Stimulated activated CD4-positive, alpha-beta T cell treated with anti-CD3 and anti-CD28 coated beads, Interleukin-12 subunit alpha, Interleukin-12 subunit beta, amount 100 ng/mL, for 24 hours (primary cell): ENCODE measurements at regions not wholly inside any gene's neighbourhood (a gene's known extent, or its start where the extent isn't known, plus 50 kb on each side); places are given as distances from the start of the nearest gene placed in this dataset.

Source experiments
- DNase-seq, 2 experiments: peaks; one replicate each; pipeline ENCODE4 v3.0.0-alpha.2; 2020; ENCODE audit warnings: low read depth in 2 of 2

- DNase-seq = no peak
Measured at GRCh38 chr5:40386289-40386688, 293.4 kb upstream of the PTGER4 start.

DNA sequence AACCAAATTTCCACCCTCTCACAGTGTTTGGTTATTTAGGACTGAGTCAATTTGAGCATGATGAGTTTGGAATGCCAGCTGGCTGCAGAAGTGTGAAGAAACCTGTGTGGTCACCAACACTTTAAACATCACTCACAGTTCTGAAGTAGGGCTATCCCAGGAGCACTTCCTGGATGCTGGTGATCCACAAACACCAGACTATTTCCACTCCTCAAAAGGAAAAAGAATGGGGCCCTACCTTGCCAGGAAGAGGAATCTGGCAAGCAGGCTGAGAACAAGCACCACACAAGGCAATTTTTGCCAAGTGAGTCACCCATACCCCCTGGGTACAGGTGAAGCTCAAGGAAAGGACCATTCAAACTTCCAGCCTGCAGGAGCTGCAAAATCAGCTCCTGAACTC lies 294.2 kb upstream of the PTGER4 start:
- no peak for DNase-seq

DNA sequence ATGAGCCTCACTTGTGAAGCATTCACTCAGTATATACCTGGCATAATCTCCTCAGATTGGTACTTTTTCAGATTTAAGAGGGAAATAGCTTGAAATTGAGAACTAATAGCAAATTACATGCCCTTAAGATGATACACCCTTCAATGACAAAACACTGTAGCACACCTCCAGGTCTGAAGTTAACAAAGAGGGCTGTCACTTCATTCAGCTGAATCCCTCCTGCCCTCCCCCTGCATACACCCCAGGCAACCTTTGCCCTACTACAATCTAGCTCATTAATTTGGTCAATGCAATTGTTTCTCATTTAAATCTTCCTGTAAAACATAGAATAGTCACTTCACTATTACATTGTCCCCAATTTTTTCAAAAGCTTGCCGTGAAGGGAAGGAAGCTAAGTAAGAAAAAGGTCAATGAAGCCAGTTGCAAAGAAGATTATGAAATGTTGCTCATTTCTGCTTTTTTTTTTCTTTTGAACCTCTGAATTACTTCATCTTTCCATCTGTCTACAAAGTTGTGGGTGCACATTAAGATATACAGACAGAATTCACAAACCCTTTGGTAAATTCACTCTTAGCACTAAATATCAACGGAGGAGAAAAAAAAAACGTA lies 294.8 kb upstream of the PTGER4 start:
- no peak for DNase-seq

DNA sequence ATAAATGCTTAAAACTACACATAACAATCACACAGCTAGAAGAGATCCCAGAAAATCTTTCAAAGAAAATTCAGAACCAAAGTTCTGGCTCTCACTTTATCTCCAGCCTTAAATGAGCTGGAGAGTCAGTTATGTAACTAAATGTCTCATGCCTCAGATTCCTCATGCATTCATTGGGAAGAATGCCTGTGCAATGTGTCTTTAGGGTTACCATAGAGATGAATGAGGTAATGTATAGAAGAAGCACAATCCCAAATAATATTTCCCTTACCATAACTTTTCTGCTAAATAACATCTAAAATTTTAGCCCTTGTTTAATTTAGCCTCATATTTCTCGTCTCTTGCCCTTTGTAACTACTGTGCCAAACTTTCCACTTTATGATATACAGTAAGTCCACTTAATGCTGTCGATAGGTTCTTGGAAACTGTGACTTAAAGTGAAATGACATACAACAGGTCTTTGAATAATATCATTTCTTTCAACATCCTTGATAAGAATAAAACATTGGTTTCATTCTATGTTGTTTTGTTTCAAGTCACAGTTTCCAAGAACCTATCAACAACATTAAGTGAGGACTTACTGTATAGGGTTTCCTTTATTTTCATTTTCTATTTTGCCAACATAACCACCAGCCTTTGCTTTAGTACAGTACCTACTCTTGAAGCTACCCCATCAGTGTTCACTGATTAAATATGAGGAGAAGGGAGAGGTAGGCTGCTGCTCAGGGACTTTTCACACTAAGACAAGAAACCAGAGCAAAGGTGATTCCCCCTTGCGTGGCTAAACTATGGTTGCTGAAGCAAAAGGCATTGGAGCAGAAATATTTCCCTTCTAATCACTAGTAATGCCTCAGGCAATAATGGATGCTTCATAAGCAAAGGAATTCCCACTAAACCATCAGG lies 295.7 kb upstream of the PTGER4 start:
- no peak for DNase-seq

DNA sequence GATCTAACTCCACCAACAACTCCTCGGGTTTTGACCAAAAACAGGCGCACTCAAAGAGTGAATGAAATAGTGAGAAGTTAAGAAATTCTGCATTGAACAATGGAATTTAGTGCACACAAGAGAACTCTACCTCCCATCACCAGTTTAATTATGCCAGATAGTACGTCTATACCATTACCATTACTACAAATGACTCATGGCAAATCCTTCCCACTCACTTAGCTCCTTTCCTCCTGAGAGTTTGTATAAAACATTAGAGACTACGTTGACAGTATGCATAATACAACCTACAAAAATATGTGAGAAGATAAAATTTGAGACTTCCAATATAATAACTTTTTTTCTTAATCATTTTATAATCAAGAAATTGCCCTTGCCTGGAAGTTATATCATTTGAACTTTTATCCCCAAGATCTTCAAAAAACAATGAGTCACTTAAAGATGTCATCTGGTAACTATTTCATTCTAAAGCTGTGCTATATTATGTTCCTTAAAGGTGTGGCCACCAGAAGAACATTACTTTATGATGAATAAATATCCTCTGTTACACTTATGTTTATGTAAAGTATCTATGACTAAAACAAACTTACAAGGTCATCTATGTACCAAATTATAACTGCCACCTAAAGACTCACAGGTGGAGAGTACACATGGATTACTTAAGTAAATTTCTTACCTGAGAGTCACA lies 297.9 kb upstream of the PTGER4 start:
- DNase-seq = no peak

- no peak for DNase-seq
Measured at GRCh38 chr5:40381016-40381415, 298.7 kb upstream of the PTGER4 start.

DNA sequence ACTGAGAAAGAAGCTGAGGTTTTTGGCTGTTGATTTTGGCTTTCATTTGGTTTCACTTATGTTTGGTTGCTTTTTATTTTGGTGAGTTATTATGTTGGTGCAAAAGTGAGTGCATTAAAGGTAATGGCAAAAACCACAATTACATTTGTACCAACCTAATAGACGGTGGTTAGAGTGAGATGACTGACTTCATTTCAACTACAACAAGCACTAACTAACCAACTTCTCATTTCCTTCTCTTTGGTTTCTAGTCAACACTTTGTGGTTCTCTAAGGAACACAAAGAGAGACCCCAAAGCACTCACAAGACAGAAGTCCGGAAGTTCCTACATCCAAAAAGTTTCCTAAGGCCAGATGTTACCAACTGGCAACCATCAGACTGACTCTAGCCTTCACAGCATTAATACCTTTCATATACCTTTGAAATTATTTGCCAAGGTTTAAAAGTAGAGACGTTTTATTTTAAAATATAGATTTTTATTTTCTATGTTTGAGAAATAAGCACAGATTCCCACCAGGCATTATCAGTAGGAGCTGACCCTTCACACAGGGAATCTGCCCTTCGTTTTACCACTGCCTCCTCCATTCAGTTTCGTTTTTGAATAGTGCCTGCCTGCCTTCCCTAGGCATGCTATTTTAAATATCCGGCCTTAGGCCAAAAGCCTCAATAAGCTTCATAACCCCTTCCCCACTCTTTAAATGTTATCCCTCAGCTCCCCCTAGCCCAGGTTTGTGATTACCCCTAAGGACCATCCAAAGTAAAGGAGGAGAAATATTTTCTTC lies 301.1 kb upstream of the PTGER4 start:
- no peak for DNase-seq

- DNase-seq = no peak
Measured at GRCh38 chr5:40376566-40376965, 303.1 kb upstream of the PTGER4 start.

GRCh38 chr5:40374853-40375252 lies 304.9 kb upstream of the PTGER4 start:
- DNase-seq = no peak

- no peak for DNase-seq
Measured at GRCh38 chr5:40368200-40368599, 311.5 kb upstream of the PTGER4 start.

DNA sequence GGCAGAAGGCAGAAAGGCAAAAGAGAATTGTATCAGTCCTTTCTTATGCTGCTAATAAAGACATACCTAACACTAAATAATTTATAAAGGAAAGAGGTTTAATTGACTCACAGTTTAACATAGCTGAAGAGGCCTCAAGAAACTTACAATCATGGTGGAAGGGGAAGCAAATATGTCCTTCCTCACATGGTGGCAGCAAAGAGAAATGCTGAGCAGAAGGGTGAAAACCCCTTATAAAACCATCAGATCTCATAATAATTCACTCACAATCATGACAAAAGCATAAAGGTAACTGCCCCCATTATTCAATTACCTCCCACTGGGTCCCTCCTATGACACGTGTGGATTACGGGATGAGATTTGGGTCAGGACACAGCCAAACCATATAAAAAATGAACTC lies 312.5 kb upstream of the PTGER4 start:
- DNase-seq = no peak

DNA sequence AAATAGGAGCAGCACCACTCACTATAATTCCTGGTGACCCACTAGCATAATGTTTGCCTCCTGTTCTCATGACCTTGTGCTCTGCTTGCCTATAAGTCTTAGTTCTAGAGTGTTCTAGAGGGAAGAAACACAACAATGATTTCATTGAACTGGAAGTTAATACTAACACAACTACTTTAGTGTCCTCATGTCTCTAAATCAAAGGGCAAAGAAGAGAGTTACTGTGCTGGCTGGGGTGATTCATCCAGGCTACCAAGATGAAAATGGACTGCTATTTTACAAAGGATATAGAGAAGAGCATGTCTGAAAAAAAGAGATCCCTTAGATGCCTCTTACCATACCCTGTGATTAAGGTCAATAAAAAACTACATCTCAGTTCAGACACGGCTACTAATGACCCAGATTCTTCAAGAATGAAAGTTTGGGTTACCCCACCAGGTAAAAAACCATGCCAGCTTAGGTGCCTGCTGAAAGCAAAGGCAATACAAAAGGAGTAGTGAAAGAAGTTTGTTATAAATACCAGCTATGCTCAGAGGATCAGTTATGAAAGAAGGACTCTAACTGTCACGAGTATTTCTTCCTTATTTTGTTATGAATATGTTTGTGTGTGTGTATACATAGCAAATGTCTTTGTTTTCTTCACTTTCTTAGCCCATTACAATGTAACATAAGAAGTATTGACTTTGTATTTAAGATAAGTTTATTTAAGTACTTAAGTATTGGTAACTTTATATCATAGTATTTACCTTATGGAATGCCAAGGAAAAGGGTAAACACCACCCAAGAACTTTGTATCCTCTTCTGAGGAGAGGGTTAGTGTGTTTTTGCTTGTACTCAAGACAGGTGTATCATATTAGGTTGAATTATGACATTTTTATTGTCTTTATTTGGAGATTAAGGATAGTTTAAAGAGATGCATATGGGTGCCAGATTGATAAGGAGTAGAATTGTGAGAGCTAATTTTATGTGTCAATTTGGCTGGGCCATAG lies 314.1 kb upstream of the PTGER4 start:
- DNase-seq = no peak

DNA sequence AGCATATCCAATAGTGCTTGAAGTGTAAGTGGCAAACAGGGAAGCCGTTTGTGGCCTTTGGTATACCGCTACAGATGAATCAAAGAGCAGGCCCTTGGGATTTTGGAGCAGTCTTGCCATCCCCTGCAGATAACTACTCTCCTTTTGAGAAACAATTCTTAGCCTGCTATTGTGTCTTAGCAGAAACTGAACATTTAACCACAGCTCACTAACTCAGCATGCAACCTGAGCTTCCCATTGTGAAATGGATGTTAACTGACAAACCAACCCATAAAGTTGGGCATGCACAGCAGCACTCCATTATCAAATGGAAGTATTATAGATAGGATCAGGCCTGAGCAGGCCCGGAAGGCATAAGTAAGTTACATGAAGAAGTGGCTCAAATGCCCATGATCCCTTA lies 315.3 kb upstream of the PTGER4 start:
- DNase-seq = no peak

DNA sequence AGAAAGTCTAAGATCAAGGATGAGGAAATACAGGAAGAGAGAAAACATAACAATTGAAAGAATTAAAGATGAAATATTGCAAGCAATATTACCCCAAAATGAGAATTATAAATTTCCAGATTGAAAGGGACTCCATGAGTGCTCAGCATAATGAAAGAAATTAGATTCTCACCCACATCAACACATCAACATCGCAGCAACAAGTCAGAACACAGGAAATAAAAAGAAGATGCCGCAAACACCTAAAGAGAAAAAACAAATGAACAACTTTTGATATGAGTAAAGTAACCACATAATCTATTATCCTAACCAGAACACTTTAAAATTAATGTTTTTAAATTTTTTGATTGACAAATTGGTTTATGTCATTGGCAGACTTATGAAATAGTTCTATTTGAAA lies 318.3 kb upstream of the PTGER4 start:
- DNase-seq = no peak

GRCh38 chr5:40360685-40361084 lies 319.0 kb upstream of the PTGER4 start:
- no peak for DNase-seq

GRCh38 chr5:40359832-40360231 lies 319.9 kb upstream of the PTGER4 start:
- DNase-seq = no peak

GRCh38 chr5:40359093-40359492 lies 320.6 kb upstream of the PTGER4 start:
- no peak for DNase-seq

- DNase-seq = no peak
Measured at GRCh38 chr5:40356248-40356647, 323.5 kb upstream of the PTGER4 start.

- DNase-seq = no peak
Measured at GRCh38 chr5:40355846-40356245, 323.9 kb upstream of the PTGER4 start.

DNA sequence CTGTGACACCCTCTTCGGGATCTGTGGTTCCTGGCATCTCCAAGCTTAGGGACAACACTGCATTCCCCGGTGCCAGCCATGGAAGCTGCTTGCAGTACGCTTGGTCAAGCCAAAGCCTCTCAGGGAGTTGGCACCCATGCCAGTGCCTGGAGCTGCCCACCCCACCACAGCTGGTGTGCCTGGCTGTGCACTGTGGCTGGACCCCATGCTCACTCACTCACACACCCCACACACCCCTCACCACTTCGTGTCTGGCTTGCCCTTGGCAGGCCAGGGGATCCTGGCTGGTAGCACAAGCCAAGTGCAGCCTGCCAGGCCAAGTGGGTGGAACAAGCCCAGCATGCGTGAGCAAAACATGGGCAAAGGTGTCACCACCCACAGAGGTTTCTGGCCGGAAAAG lies 324.5 kb upstream of the PTGER4 start:
- no peak for DNase-seq

DNA sequence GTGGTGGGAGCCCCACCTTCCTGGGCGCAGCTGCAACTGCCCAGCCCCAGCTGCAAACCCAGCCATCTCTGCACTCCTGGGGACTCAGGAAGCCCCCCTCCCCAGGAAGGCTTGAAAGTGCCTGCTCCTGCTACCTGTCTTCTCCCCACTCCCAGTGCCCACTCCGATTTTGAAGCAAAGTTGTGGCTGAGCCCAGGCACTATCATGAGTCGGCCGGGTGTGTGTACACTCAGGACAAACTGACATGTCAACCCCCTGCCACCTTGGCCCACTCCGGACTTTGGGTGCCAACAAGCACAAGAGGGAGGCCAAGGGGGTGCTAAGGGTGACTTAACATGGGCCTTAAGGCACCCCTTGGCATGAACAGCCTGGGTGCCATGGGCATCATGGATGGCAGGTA lies 325.5 kb upstream of the PTGER4 start:
- no peak for DNase-seq
